ENCODE measurements at regions not wholly inside any gene's neighbourhood (a gene's known extent, or its start where the extent isn't known, plus 50 kb on each side); places are given as distances from the start of the nearest gene placed in this dataset.

GRCh38 chr2:188713961-188714360, 260.2 kb upstream of the COL3A1 start:
- no peak for TF ChIP-seq CTCF (conservative IDR thresholded peaks at IDR 0.05)
- no peak for TF ChIP-seq EZH2 (IDR thresholded peaks at IDR 0.05; ENCODE audit: low read depth)
